NCI-H524 treated with DMSO at 0.1 percent for 48 hours (cell line): ENCODE measurements at regions not wholly inside any gene's neighbourhood (a gene's known extent, or its start where the extent isn't known, plus 50 kb on each side); places are given as distances from the start of the nearest gene placed in this dataset.
"Not testable (repeated sequence)": the region's sequence is repeated elsewhere in the genome, so short reads cannot be mapped to it uniquely, and the experiment has no call there.

Experiments
- DNase-seq: peaks from one replicate; lab custom pipeline; 2025; lab: John Stamatoyannopoulos, UW

- DNase-seq, result no peak
Measured at GRCh38 chrX:42290608-42291007, 367.3 kb upstream of the CASK start.

DNA sequence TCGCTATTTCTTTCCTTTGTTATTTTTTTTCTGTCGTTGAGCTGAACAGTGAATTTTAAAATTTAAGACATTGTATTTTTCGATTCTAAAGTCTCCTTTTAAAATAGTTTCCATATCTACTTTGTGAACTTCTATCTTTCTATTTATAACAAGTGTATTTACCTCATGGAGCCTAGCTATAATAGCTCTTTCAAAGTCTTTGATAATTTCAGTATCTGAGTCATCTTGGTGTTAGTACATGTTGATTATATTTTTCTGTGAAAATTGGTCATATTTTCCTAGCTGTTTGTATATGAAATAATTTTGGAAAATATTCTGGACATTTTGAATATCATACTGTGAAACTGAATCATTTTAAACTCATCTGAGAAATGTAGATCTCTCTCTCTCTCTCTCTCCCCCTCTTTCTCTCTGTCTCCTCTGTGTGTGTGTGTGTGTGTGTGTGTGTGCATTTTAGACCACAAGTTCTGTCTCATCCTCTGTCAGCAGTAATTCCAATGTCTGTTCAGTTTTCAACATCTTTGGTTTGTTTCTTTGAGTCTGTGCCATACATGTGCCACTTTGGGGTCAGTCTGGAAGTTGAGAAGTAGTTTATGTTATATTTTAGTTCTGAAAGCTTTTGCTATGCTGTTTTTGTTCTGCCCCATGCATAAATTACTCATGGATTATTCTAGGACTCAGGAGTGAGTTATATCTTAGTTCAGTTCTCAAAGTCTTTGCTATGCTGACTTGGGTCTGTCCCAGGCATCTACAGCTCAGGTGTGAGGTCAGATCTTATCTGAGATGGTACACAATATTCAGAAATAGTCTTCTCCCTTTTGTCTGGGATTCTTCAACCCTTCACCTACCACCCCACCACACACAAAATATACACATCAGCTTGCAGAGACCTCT lies 366.4 kb upstream of the CASK start:
- DNase-seq, result no peak

DNA sequence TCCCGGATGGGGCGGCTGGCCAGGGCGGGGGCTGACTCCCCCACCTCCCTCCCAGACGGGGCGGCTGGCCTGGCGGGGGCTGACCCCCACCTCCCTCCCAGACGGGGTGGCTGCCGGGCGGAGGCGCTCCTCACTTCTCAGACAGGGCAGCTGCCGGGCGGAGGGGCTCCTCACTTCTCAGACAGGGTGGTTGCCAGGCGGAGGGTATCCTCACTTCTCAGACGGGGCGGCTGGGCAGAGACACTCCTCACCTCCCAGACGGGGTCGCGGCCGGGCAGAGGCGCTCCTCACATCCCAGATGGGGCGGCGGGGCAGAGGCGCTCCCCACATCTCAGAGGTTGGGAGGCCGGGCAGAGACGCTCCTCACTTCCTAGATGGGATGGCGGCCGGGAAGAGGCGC lies 362.3 kb upstream of the CASK start:
- not testable (repeated sequence) for DNase-seq

DNA sequence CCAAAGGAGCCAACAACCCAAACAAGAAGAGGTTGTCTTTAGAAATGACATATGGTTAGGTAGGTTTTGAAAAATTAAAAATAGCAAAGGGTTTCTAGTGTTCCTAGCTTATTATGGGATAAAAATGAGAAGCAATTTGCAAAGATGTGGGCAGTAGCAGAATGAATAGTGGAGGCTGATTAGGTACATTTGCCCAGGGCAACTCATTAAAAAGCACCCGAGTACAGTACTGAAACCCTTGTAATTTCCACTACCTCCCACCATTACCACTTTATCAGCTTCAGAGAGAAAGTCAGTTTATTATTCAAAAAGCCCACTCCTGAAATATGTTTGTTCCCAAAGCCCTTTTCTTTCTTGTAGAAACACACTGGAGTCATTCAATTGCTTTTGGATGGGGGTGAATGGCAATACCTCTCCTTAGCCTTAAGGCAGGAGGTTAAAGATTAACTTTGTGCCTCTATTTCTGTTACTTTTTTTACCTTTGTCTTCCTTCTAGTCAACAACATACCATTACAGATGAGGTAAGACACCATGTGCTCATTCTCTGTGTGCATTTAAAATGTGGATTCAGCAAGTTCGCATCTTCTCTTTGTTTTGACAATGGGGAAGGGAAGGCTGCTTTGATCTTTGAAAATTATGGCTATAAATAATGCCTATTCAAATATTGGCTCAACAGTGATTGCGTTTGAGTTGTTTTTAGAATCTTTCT lies 353.8 kb upstream of the CASK start:
- DNase-seq, result no peak

- DNase-seq, result no peak
Measured at GRCh38 chrX:42274151-42274550, 350.8 kb upstream of the CASK start.

DNA sequence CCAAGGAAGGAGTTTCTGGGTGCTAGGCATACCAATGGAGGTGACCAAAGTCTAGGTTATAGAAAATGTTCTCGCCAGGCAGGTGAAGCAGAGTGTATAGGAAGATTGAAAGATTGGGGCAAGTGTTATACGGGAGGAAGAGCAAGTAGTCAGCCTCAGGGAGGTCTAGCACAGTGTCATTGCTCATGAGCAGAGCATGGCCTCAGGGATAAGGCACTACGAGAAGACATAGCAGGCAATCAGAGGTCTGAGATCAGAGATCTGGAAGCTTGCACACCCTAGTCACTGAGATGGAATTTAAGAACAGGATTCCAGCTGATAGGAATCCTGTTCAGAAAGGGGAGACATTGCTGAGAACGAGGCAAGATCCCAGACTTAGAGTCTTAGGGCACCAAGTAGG lies 350.0 kb upstream of the CASK start:
- DNase-seq, result no peak

- no peak for DNase-seq
Measured at GRCh38 chrX:42269186-42269585, 345.8 kb upstream of the CASK start.

- DNase-seq, result no peak
Measured at GRCh38 chrX:42260854-42261253, 337.5 kb upstream of the CASK start.

DNA sequence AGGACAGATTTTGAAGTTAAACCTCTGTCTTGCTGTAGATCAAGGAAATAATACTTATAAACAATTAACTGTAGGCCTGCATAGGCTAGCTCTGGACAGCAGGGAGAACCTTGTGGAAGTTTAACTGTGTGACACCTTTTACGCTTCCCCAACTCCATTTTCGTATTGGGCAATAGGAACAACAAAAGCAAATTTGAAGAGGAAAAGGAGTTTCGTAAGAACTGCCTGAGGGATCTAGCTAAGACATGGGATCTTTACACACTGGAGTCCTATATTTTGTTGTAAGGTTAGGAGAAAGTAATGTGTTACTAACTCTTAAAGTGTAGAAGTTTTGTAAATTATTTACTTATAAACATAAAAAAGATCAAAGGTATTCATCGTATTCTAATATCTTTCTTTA lies 324.9 kb upstream of the CASK start:
- no peak for DNase-seq

DNA sequence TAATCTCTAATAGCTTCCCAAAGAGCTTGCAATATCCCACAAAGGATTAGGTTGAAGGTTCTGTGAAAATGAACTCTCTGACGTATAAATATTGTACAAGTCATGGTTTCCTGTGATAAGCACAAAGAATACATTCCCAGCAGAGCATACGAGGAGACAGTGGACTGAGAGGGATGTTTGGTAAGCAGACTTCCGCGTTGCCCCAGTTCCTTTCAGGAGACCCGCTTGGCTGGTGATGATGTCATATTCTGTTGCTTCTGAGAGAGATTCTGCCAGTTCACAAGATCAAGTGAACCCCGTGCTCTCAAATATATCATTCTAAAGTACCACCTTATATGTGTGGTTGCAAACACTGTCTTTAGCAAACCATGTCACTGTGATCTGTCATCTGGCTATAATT lies 323.9 kb upstream of the CASK start:
- DNase-seq, result no peak

- DNase-seq, result no peak
Measured at GRCh38 chrX:42246814-42247213, 323.5 kb upstream of the CASK start.

DNA sequence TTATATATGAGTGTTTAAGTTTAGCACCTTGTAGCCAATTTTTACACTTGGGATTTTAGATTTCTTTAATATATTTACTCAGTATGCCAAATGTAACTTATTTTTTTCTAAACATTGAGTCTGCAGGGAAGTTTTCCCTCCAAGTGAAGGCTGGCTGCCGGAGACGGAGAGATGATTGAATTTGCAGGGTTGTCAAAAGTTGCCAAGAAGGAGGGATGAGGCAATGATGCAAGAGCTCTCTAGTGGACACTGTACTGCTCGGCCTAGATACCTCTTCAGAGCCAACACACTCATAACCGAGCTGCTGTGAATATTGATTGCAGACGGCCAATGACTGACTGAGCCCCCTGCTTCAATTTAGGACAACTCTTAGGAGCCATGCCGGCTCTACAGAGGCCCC lies 318.6 kb upstream of the CASK start:
- no peak for DNase-seq

GRCh38 chrX:42241421-42241820 lies 318.1 kb upstream of the CASK start:
- no peak for DNase-seq

DNA sequence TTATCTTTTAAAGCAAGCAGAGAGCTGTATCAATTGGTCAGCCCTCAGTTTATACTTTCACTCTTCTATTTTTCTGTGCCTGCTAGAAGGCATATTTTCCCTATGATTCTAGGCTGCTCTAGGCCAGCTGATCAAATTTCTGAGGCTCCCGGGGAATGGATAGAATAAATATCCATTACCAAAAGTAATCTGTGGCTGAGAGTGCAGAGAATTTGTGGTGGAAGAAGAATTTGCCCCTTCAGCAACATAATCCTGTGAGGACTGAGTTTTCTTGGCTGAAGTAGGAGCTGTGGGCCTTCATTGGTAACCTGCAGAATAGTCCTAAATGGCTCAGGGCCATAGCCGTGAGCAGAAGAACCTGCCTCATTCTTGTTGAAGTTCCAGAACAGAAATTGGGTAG lies 314.6 kb upstream of the CASK start:
- no peak for DNase-seq

DNA sequence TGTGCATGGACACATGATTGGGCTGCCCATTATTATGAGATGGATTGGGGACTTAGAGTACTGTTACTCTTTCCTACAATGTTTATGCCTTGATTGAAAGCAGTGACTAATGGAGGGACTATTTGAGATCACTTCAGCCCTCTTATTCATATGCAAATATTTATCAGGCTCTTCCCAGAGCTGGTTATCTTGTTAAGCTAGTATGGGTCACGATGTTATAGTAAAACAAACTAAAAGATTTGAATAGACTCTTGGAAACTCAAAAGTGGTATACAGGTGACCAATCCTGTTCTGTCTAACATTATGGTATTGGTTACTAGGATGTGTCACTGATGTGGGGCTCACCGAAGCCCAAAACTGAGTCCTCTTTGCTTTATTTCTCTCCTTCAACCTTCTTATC lies 306.2 kb upstream of the CASK start:
- DNase-seq, result no peak

DNA sequence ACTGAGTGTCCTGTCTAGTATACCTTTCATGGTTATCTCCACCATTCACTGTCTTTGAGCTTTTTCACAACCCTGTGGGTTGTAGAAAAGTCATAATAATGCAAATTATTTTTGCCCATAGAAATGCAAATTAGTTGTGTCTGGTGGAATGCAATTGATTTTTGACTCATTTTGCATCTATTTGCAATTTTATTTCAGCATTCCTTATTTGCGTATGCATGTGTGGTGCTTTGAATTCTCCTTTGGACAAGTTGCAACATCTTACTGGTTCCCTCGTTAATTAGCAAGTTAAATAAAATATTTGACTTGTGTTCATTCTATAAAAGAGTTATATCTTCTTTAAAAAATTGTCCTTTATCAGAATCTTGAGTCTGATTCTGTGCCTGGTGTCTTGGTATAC lies 297.3 kb upstream of the CASK start:
- DNase-seq, result no peak

DNA sequence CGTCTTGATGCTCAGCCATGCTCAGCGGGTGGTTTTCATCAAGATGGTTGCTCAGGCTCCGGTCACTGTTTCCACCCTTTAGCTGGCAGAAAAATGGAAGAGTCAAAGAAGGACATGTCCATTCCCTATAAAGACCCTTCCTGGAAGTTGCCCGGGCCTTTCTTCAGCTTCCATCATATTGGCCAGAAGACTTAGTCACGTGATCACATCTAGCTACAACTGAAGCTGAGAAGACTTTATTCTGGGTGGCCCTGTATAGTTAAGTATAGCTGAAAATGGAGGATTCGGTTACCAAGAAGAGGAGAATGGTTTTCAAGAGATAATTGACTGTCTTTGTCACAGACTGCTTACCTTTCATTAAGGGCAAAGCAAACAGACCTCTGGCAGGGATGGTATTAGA lies 296.7 kb upstream of the CASK start:
- no peak for DNase-seq

DNA sequence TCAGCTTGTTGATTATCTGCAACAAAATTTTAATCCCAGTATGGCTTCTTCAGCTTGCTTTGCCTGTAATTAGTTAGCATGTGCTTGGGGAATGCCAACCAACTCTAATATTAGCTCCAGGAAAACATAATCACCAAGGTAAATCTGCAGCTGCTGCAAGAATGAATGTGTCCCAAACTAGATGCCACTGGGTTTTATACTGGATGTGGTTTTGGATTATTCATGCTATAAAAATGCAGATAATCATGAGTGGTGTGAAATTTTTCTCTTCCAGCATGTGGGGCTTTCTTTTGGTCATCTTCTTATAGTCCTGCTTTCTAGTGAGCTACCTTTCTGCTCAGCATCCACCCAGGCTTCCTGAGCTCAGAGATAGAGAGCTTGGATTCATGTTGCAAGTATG lies 295.9 kb upstream of the CASK start:
- no peak for DNase-seq

DNA sequence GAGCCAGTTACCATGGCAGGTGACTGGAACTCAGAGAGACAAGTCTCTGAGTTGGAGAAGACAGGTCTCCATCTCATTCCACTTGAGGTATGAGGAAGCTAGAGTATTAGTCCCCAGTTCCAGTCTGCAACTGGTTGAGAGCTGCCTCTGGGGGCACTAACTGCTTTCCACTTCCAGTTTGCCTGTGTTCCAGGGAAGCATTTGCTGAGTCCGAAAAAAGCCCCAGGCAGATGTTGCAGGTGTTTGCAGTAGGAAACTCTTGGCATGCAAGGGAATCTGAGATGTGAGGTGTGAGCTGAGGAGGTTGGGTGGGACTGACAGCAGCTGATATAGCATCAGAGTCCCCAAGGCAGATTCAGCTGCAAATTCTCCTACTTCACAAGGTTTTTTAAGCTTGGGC lies 272.2 kb upstream of the CASK start:
- no peak for DNase-seq

GRCh38 chrX:42189576-42189975 lies 266.2 kb upstream of the CASK start:
- DNase-seq, result no peak

GRCh38 chrX:42188730-42189129 lies 265.4 kb upstream of the CASK start:
- no peak for DNase-seq

DNA sequence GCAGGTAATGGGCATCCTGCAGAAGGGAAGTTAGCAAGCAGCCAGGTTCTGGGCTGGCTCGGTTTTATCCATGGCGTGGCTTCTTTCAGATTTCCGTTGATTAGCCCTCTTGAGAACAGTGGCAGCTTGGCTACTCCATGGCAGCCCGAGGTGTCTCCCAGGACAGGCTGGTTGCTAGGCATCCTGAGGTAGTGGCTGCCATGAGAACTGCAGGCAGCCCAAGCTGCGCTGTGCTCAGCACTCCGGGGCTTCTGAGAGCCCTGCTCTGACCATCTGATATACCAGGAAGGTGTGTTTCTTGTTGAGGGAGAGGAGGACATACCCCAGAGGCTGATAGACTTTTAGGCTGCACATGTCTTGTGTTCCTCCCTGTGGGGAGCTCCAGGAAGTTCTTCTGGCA lies 253.4 kb upstream of the CASK start:
- DNase-seq, result peak; percentile 5

DNA sequence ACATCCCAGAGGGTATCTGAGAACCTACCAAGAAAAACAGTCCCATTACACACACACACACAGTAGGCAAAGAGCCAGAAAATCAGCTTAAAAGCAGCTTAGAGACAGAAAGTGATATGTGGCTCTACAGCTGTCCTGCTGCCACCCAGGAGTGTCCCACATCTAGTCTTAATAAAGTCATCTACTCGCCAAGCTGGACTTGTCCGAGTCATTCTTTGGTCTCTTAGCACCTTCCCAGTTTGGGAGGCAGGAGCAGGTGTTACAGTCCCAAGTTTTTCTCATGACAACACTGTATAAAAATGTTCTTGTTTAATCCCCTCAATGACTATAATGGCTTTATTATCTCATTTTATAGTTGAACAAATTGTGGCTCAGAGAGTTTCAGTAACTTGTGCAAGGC lies 252.5 kb upstream of the CASK start:
- DNase-seq, result peak; percentile 0

GRCh38 chrX:42157923-42158322 lies 234.6 kb upstream of the CASK start:
- DNase-seq, result not testable (repeated sequence)
